ENCODE measurements at regions not wholly inside any gene's neighbourhood (a gene's known extent, or its start where the extent isn't known, plus 50 kb on each side); places are given as distances from the start of the nearest gene placed in this dataset.
"Not testable (repeated sequence)": the region's sequence is repeated elsewhere in the genome, so short reads cannot be mapped to it uniquely, and the experiment has no call there.

DNA sequence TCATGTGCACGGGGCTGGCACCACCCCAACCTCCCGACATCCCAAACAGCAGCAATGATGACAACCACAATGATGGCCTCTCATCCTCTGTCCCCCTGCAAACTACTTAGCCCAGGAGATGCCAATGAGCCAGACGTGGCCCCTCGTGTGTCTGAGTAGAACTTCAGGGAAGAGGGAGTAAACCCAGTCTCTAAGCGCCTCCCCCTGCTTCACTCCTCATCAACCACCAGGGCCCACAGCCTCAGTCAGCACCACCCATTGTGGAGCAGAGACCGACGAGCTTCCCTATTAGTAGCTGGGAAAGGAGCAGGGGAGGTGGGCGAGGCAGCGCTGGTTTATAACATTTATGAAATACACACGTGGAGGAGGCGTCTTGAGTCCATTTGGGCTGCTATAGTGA, 182.7 kb upstream of the SFSWAP start:
- no peak for FAIRE-seq
- DNase-seq (ENCODE audit: insufficient read length, low spot score): no peak
- TF ChIP-seq POLR2A (IDR thresholded peaks at IDR 0.05; ENCODE audit: low read depth, low read length): no peak

DNA sequence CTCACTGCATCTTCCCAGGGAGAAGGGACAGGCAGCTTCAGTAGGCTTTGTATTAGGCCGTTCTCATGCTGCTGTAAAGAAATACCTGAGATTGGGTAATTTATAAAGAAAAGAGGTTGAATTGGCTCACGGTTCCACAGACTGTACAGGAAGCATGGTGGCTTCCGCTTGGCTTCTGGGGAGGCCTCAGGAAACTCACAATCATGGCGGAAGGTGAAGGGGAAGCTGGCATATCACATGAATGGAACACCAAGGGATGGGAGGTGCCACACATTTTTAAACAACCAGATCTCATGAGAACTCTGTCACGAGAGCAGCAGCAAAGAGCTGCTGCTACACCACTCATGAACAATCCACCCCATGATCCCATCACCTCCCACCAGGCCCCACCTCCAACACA, 182.2 kb upstream of the SFSWAP start:
- no peak for FAIRE-seq
- no peak for TF ChIP-seq POLR2A (IDR thresholded peaks at IDR 0.05; ENCODE audit: low read depth, low read length)
- DNase-seq (ENCODE audit: insufficient read length, low spot score): no peak

DNA sequence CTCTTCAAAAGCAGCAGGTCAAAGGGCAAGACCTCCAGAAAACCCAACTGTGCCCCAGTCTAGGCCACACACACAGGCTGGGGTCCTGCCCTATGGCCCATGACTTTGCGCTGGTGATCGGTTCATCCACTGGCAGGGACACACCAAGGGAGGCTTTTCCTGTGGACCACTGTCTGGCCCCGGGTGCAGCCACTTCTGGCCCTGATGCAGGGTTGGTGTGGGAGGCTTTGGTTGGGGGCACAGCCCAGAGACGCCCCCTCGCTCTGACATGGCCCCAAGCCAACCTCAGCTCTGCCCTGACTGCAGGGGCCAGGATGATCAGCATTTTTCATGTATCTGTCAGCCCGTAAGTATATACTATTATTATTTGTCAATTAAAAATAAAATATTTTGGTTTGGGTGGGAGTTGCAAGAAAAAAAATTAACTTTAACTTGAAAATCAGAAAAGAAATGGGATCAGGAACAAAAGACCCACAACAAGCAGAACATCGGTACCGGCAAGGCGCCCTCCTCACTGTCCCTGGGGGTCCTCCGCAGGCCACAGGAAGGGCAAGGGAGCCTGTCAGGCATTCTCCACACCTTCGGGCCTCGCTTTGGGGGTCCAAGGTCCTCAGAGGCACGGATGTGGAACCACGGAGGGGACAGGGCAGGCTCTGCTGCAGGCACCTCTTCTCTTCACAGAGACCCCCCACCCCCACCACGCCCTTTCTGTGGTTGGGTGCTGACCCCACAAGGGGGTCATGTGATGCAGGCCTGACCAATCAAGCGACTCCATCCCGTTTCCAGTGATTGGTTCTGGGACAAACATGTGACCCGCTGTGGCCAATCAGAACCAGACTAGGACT, 181.5 kb upstream of the SFSWAP start:
- no peak for TF ChIP-seq POLR2A (IDR thresholded peaks at IDR 0.05; ENCODE audit: low read depth, low read length)
- FAIRE-seq (no peak), DNase-seq (ENCODE audit: insufficient read length, low spot score) (no peak)

DNA sequence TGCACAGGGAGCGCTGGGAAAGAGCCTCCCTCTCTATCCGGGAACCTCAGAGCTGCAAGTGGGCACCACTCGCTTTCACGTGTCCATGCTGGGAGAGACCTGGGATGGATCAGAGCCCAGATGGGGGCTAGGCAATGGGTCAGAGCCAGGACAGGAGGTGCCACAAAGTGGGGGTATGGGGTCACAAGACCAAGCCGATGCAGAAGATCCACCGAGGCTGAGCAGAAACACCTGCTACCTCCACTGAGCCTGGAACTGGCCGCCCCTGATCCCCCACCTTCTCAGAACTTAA, 180.9 kb upstream of the SFSWAP start:
- no peak for TF ChIP-seq POLR2A (IDR thresholded peaks at IDR 0.05; ENCODE audit: low read depth, low read length)
- no peak for DNase-seq (ENCODE audit: insufficient read length, low spot score)
- FAIRE-seq: no peak

DNA sequence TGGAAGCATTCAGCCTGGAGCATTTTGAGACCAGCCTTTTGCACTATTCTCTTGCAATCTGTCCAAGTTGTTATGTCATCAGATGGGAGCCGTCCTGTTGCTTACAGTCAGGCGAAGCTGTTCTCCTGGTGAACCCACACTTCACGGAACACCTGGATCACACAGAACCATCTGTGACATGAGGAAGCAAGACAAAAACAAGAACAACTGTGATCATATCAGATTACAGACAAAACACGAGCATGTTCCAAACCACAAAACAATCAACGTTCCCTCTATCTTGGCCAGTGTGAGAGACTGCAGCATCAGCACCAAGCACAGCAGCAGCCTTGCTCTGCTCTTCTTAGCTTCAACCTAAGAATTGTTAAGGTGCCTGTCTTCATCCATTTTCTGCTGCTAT, 180.5 kb upstream of the SFSWAP start:
- TF ChIP-seq POLR2A (IDR thresholded peaks at IDR 0.05; ENCODE audit: low read depth, low read length): no peak
- FAIRE-seq (no peak), DNase-seq (ENCODE audit: insufficient read length, low spot score) (no peak)

DNA sequence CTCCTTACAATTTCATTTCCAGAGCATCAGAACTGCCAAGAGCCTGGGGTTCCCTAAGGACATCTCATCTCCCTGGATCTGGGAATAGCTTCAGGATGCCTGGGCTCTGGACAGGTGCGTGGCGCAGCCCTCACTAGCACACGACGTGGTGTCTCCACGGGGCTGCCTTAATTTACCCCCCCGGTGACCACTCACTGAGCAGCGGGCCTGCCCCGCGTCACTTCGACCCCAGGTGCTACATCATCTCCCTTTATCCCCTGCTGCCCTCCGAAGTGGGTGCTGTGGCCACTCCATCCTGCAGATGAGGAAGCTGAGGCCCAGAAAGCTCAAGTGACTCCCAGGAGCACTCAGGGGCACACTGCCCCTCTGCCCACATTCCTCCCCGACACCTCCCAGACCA, 177.8 kb upstream of the SFSWAP start:
- DNase-seq (ENCODE audit: insufficient read length, low spot score): no peak
- no peak for TF ChIP-seq POLR2A (IDR thresholded peaks at IDR 0.05; ENCODE audit: low read depth, low read length)
- FAIRE-seq: no peak

DNA sequence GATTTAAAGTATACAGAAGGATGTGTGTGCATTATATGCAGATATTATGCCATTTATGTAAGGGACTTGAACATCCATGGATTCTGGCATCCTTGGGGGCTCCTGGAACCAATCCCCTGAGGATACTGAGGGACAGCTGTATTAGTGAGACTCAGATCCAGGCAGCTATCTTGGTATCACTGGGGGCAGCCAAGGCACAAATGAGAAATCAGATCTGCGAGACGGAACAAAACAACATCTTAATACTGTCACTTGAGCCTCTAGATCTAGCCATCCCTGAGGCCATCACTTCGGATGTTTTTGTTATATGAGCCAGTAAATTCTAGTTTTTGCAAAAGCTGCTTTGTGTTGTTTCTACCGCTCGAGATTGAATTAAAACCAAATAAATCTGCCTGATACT, 175.1 kb upstream of the SFSWAP start:
- no peak for DNase-seq (ENCODE audit: insufficient read length, low spot score)

DNA sequence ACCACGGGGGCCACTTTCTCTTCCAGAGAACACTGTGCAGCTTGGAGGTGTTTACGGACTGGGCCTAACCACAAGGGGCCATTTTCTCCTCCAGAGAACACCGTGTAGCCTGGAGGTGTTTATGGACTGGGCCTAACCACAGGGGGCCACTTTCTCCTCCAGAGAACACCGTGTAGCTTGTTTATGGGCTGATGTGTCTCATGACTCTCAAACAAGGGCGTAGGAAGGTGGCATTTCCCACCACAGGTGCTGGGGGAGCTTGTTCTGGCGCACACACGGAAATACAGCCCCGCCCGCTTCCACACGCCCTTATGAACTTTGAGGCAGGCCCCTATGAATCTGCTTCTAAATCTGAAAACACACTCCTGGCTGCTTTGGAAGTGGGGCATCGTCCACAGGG, 174.6 kb upstream of the SFSWAP start:
- FAIRE-seq: no peak
- no peak for DNase-seq (ENCODE audit: insufficient read length, low spot score)
- no peak for TF ChIP-seq POLR2A (IDR thresholded peaks at IDR 0.05; ENCODE audit: low read depth, low read length)

More for the DNA sequence above, 175.1 kb upstream of the SFSWAP start:
- no peak for TF ChIP-seq POLR2A (IDR thresholded peaks at IDR 0.05; ENCODE audit: low read depth, low read length)
- FAIRE-seq: no peak

DNA sequence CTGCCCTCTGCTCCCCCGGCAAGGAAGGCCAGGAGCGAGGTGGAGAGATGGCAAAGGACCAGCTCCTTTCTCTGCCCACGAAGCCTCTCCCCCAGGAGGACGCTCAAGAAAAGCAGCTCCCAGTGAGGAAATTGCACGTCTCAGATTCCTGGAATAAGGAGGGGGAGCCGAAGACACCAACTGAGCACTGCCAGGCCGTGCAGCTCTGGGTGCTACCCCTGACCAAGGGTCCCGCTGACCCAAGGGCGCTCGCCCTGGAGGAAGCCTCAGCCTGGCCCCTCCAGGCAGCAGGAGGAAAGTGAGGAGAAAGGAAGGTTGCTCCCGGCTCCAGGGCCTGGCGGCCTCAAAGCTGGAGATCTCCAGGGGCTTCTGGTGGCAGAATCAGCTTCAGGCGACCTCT, 174.1 kb upstream of the SFSWAP start:
- TF ChIP-seq POLR2A (IDR thresholded peaks at IDR 0.05; ENCODE audit: low read depth, low read length): no peak
- no peak for DNase-seq (ENCODE audit: insufficient read length, low spot score)
- FAIRE-seq: no peak

DNA sequence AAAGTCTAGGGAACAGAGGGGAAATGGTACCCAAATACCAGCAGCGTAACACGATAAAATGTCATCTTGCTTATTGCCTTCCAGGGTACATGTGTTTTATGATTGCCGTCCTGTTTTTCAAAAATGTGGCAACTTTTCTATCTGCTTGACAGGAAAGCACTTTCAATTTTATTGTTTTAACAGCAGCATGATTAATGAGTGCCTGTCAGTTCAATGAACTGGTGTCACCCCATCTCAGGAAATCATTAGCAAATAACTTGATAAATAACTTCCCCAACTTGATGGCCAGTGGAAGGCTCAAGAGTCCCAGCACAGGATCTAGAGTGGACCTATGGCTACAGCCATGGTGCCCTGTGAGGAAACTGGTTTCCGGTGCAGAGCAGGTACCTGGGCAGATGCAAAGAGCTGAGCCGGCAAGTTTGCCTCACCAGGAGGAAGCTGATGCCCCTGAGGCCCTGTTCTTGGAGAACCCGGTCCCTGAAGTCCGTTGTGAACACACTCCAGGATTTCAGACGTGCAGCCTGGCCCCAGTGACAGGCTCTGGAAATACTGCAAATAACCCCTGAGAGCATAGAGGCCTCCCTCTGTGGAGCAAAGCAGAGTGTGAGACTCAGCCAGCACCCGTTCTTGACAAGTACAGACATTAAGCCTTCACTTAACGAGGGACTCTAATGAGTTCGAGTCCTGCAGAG, 173.5 kb upstream of the SFSWAP start:
- DNase-seq (ENCODE audit: insufficient read length, low spot score): no peak
- FAIRE-seq: no peak
- TF ChIP-seq POLR2A (IDR thresholded peaks at IDR 0.05; ENCODE audit: low read depth, low read length): no peak

DNA sequence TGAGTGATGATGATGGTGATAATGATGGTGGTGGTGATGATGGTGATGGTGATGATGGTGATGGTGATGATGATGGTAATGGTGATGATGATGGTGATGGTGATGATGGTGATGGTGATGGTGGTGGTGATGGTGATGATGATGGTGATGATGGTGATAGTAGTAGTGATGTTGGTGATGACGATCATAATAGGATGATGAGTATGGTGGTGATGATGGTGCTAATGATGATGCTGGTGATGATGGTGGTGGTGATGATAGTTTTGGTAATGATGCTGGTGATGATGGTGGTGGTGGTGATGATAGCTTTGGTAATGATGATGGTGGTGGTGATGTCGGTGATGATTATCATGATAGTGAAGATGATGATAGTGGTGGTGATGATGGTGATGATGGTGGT, 171.5 kb upstream of the SFSWAP start:
- no peak for TF ChIP-seq POLR2A (IDR thresholded peaks at IDR 0.05; ENCODE audit: low read depth, low read length)
- FAIRE-seq: no peak

DNA sequence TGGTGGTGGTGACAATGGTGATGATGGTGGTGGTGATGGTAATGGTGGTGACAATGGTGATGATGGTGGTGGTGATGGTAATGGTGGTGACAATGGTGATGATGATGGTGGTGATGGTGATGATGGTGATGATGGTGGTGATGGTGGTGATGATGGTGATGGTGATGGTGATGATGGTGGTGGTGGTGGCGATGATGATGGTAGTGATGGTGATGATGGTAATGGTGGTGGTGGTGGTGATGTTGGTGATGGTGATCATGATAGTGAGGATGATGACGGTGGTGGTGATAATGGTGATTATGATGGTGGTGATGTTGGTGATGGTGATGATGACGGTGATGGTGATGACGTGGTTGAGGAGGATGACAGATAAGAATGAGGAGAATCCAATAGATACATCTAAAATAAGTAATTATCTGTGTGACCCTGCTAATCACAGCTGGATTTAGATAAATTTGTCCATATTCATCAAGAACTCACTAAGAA, 170.7 kb upstream of the SFSWAP start:
- DNase-seq (ENCODE audit: insufficient read length, low spot score) (no peak), FAIRE-seq (no peak)
- no peak for TF ChIP-seq POLR2A (IDR thresholded peaks at IDR 0.05; ENCODE audit: low read depth, low read length)

More for the DNA sequence above, 171.5 kb upstream of the SFSWAP start:
- DNase-seq (ENCODE audit: insufficient read length, low spot score): no peak

DNA sequence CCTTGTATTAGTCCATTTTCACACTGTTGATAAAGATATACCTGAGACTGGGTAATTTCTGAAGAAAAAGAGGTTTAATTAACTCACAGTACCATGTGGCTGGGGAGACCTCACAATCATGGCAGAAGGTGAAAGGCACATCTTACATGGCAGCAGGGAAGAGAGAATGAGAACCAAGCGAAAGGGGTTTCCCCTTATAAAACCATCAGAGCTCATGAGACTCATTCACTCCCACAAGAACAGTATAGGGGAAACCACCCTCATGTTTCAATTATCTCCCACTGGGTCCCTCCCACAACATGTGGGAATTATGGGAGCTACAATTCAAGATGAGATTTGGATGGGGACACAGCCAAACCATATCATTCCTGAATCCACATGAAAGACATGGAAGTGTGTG, 169.4 kb upstream of the SFSWAP start:
- not testable (repeated sequence) for FAIRE-seq; DNase-seq (ENCODE audit: insufficient read length, low spot score)

DNA sequence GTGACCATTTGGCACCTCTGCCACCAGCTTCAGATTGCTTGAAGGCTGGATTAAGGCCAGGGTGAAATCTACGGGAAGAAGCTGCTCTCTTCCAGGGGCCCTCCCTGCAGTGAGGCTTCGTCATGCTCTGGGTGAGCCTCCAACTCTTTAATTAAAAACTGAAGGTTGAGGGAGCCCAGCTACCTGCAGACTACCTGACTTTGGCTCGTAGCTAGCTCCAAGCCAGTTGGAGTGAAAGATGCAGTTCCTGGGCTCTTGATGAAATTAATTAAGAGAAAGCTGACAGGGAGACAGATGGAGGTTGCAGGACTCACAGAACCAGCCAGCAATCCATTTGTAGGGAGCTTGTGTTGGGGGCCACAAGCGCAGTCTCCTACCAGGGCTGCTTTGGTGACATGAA, 168.5 kb upstream of the SFSWAP start:
- TF ChIP-seq POLR2A (IDR thresholded peaks at IDR 0.05; ENCODE audit: low read depth, low read length): no peak
- no peak for FAIRE-seq

DNA sequence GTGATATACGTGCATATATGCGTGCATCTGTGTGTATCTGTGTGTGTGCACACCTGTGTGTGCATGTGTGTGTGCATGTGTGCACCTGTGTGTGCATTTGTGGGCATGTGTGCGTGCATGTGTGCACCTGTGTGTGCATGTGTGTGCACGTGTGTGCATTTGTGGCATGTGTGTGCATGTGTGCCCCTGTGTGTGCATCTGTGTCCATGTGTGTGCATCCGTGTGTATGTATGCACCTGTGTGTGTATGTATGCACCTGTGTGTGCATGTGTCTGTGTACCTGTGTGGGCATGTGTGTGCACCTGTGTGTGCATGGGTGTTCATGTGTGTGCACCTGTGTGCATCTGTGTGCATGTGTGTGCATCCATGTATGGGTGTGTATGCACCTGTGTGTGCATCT, 167.8 kb upstream of the SFSWAP start:
- TF ChIP-seq POLR2A (IDR thresholded peaks at IDR 0.05; ENCODE audit: low read depth, low read length): no peak
- FAIRE-seq (no peak), DNase-seq (ENCODE audit: insufficient read length, low spot score) (no peak)

More for the DNA sequence above, 168.5 kb upstream of the SFSWAP start:
- no peak for DNase-seq (ENCODE audit: insufficient read length, low spot score)

Measured in H54 (cell line).